ENCODE measurements at regions not wholly inside any gene's neighbourhood (a gene's known extent, or its start where the extent isn't known, plus 50 kb on each side); places are given as distances from the start of the nearest gene placed in this dataset.

DNA sequence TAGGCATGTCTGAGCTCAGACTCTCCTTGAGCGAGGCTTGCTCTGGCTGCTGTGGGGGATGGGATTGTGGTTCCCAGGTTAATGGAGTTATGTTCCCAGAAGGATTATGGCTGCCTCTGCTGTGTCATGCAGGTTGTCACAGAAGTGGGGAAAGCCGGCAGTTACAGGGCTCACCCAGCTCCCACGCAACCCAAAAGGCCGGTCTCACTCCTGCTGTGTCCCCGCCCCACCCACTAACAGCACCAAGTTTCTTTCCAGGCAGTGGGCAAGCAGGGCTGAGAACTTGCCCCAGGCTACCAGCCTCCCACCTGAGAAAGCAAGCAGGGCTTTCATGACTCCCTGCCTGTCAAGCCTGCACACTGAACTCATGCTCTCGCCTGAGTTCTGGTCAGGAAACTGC, 750.5 kb downstream of the FRK start:
- Histone ChIP-seq H2AFZ (ENCODE audit: low read length, unreplicated experiment) (no peak overlapping the region), H3K4me3 (ENCODE audit: low read depth, low read length) (no peak overlapping the region), H3K27ac (ENCODE audit: low read depth, low read length) (no peak overlapping the region), H3K4me1 (ENCODE audit: control insufficient read depth, insufficient read depth, low read length, unreplicated experiment) (no peaks in the 10 kb centered on the region), H3K79me2 (ENCODE audit: control insufficient read depth, insufficient read depth, low read length, unreplicated experiment) (no peaks in the 10 kb centered on the region), H3K36me3 (ENCODE audit: insufficient read depth, low read length) (no peaks in the 10 kb centered on the region), H3K27me3 (ENCODE audit: insufficient read depth, low read length) (no peaks in the 10 kb centered on the region)

DNA sequence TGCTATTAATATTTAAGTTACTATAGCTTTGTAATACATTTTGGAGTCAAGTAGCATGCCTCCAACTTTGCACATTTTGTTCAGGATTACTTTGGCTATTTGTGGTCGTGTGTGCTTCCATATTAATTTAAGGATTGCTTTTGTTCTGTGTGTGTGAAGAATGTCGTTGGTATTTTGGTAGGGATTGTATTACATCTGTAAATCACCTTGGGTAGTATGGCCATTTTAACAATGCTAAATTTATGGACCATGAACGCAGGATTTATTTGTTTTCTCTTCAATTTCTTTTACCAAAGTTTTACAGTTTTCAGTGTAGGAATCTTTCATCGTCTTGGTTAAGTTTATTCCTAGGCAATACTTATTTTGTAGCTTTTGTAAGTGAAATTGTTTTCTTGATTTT, 758.0 kb downstream of the FRK start:
- Histone ChIP-seq H2AFZ (ENCODE audit: low read length, unreplicated experiment) (no peak overlapping the region), H3K4me3 (ENCODE audit: low read depth, low read length) (no peak overlapping the region)

DNA sequence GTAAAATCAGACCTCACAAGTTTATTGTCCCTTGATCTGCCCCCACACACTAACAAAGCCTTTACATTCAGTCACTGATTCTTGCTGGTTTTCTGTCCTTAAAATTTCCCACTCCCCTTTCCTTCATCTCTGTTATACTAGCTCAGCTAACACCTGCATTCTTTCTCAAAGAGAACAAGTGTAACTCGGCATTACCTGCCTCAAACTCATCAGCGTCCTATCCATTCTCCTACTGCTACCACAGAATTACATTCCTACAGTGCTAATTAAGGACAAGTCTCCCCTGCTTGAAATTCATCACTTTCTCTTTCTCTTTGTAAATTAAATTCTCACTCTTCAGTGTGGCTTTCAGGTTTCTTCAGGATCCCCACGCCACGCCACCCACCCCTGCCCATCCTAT, 773.2 kb downstream of the FRK start:
- H3K4me1 ChIP-seq (ENCODE audit: control insufficient read depth, insufficient read depth, low read length, unreplicated experiment) = no peaks in the 10 kb centered on the region
- no peaks in the 10 kb centered on the region for H3K79me2 ChIP-seq (ENCODE audit: control insufficient read depth, insufficient read depth, low read length, unreplicated experiment)
- H3K27ac ChIP-seq (ENCODE audit: low read depth, low read length) = no peak overlapping the region
- no peaks in the 10 kb centered on the region for H3K27me3 ChIP-seq (ENCODE audit: insufficient read depth, low read length)
- H3K36me3 ChIP-seq (ENCODE audit: insufficient read depth, low read length) = no peaks in the 10 kb centered on the region
- no peak overlapping the region for H2AFZ ChIP-seq (ENCODE audit: low read length, unreplicated experiment)
- no peak overlapping the region for H3K4me3 ChIP-seq (ENCODE audit: low read depth, low read length)

More for the DNA sequence above, 758.0 kb downstream of the FRK start:
- Histone ChIP-seq H3K27ac (ENCODE audit: low read depth, low read length) (no peak overlapping the region), H3K79me2 (ENCODE audit: control insufficient read depth, insufficient read depth, low read length, unreplicated experiment) (no peaks in the 10 kb centered on the region), H3K36me3 (ENCODE audit: insufficient read depth, low read length) (no peaks in the 10 kb centered on the region), H3K4me1 (ENCODE audit: control insufficient read depth, insufficient read depth, low read length, unreplicated experiment) (no peaks in the 10 kb centered on the region), H3K27me3 (ENCODE audit: insufficient read depth, low read length) (no peaks in the 10 kb centered on the region)

DNA sequence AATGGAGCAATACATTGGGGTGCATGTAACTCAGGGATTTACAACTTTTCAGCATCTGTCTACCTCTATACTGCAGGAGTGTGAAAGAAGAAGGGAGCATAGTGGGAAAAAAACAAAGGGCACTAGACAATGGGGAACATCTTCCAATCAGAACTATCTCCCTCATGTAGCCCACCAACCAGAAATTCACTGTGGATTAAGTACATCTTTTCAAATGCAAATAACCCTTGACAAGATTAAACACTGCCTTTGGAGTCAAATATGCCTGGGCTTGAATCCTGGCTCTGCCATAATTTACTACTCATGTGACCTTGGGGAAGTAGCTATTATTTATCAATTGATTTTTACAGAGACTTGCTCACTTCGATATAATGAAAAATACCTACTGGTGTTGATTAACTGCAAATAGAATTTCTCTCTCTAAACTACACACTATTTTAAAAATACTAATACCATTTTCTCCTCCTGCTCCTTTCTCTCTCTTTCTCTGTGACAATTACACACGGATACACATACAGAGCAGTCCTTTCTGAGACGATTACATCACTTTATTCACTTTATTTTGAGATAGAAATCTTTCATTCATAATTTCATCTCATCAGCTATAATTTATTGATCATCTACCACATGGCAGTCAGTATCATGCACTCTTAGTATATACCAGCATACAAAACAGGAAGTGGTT, 783.7 kb downstream of the FRK start:
- no peaks in the 10 kb centered on the region for H3K4me1 ChIP-seq (ENCODE audit: control insufficient read depth, insufficient read depth, low read length, unreplicated experiment)
- no peak overlapping the region for H3K27ac ChIP-seq (ENCODE audit: low read depth, low read length)
- H3K27me3 ChIP-seq (ENCODE audit: insufficient read depth, low read length) = no peaks in the 10 kb centered on the region
- no peak overlapping the region for H2AFZ ChIP-seq (ENCODE audit: low read length, unreplicated experiment)
- no peak overlapping the region for H3K4me3 ChIP-seq (ENCODE audit: low read depth, low read length)
- no peaks in the 10 kb centered on the region for H3K79me2 ChIP-seq (ENCODE audit: control insufficient read depth, insufficient read depth, low read length, unreplicated experiment)
- no peaks in the 10 kb centered on the region for H3K36me3 ChIP-seq (ENCODE audit: insufficient read depth, low read length)

DNA sequence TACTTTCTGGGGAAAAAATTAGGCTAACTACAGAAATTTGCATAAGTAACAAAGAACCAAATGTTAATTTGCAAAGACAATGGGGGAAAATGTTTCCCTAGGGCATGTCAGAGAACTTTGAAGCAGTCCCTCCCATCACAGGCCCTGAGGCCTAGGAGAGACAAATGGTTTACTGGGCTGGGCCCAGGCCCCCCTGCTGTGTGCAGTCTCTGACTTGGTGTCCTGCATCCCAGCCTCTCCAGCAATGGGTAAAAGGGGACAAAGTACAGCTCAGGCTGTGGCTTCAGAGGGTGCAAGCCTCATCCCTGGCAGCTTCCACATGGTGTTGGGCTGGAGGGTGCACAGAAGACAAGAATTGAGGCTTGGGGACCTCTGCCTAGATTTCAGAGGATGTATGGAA, 788.4 kb downstream of the FRK start:
- H3K4me1 ChIP-seq (ENCODE audit: control insufficient read depth, insufficient read depth, low read length, unreplicated experiment) = no peaks in the 10 kb centered on the region

DNA sequence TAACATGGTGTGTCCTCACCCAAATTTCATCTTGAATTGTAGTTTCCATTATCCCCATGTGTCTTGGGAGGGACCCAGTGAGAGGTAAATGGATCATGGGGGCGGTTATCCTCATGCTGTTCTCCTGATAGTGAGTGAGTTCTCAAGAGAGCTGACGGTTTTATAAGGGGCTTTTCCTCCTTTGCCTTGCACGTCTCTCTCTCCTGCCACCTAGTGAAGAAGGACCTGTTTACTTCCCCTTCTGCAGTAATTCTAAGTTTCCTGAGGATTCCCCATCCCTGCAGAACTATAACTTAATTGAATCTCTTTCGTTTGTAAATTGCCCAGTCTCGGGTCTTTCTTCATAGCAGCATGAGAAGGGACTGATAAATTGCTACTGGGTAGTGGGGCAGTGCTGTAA, 789.3 kb downstream of the FRK start:
- Histone ChIP-seq H2AFZ (ENCODE audit: low read length, unreplicated experiment) (no peak overlapping the region), H3K27ac (ENCODE audit: low read depth, low read length) (no peak overlapping the region)

More for the DNA sequence above, 788.4 kb downstream of the FRK start:
- H3K79me2 ChIP-seq (ENCODE audit: control insufficient read depth, insufficient read depth, low read length, unreplicated experiment) = no peaks in the 10 kb centered on the region
- no peaks in the 10 kb centered on the region for H3K36me3 ChIP-seq (ENCODE audit: insufficient read depth, low read length)
- no peak overlapping the region for H2AFZ ChIP-seq (ENCODE audit: low read length, unreplicated experiment)
- H3K4me3 ChIP-seq (ENCODE audit: low read depth, low read length) = no peak overlapping the region
- H3K27ac ChIP-seq (ENCODE audit: low read depth, low read length) = no peak overlapping the region
- no peaks in the 10 kb centered on the region for H3K27me3 ChIP-seq (ENCODE audit: insufficient read depth, low read length)

DNA sequence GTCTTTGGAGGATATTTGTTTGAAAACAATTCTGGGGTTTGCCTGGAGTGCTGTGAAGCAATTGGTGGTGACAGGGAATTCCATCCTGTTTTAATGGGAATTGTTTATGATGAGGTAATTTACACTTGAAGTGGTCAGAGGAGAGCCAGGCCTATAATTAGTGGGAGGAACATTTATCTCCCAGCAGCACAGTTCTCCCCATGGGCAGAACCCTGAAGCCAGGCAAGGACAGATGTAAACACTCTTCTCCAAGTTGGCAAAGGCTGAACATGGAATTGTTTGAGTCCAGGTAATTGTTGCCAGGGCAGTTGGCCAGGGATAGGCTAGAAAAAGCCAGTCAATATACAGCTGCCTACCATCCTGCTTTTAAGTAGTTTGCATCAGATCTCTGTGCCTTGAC, 789.7 kb downstream of the FRK start:
- Histone ChIP-seq H3K79me2 (ENCODE audit: control insufficient read depth, insufficient read depth, low read length, unreplicated experiment) (no peaks in the 10 kb centered on the region), H2AFZ (ENCODE audit: low read length, unreplicated experiment) (no peak overlapping the region), H3K4me1 (ENCODE audit: control insufficient read depth, insufficient read depth, low read length, unreplicated experiment) (no peaks in the 10 kb centered on the region), H3K27me3 (ENCODE audit: insufficient read depth, low read length) (no peaks in the 10 kb centered on the region), H3K27ac (ENCODE audit: low read depth, low read length) (no peak overlapping the region), H3K4me3 (ENCODE audit: low read depth, low read length) (no peak overlapping the region), H3K36me3 (ENCODE audit: insufficient read depth, low read length) (no peaks in the 10 kb centered on the region)

More for the DNA sequence above, 789.3 kb downstream of the FRK start:
- Histone ChIP-seq H3K27me3 (ENCODE audit: insufficient read depth, low read length) (no peaks in the 10 kb centered on the region), H3K36me3 (ENCODE audit: insufficient read depth, low read length) (no peaks in the 10 kb centered on the region), H3K4me1 (ENCODE audit: control insufficient read depth, insufficient read depth, low read length, unreplicated experiment) (no peaks in the 10 kb centered on the region), H3K79me2 (ENCODE audit: control insufficient read depth, insufficient read depth, low read length, unreplicated experiment) (no peaks in the 10 kb centered on the region), H3K4me3 (ENCODE audit: low read depth, low read length) (no peak overlapping the region)

DNA sequence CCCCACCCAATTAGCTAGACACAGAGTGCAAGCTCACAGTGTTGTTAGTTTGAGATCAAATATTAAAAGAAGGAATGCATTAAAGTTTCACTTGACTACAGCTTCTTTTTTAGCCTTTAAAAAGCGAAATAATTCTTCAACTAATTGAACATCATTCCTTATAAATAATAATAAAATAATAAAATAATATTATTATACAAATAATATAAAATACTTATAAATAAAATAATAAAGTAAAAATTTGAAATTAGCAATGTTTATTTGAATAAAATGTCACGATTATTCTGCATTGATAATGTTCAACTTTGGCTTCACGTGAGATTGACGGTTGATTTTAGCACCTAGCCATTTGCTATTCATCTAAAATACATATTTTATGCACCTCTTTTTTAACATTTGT, 819.3 kb downstream of the FRK start:
- no peaks in the 10 kb centered on the region for H3K79me2 ChIP-seq (ENCODE audit: control insufficient read depth, insufficient read depth, low read length, unreplicated experiment)
- no peaks in the 10 kb centered on the region for H3K4me1 ChIP-seq (ENCODE audit: control insufficient read depth, insufficient read depth, low read length, unreplicated experiment)
- H3K27ac ChIP-seq (ENCODE audit: low read depth, low read length) = no peak overlapping the region
- H3K4me3 ChIP-seq (ENCODE audit: low read depth, low read length) = no peak overlapping the region
- H2AFZ ChIP-seq (ENCODE audit: low read length, unreplicated experiment) = no peak overlapping the region
- no peaks in the 10 kb centered on the region for H3K36me3 ChIP-seq (ENCODE audit: insufficient read depth, low read length)
- no peaks in the 10 kb centered on the region for H3K27me3 ChIP-seq (ENCODE audit: insufficient read depth, low read length)

DNA sequence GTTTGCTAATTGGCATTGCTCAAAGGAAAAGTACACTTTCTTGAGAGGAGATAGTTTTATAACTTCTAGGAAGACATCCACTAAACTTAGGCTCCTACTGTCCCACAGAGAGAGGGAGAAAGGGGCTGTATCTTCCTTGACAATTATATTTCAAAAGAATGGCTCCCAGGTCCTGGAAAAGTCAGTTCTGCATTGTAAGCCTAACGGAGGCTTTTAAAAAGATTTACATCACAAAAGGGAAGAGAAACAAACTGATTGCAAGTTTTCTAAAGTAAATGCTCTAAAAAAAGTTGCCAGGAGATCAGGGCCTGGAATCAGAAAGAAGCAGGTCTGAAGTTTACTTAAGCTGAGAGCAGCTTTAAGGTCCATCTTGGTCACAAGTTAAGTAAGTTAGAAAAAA, 839.5 kb downstream of the FRK start:
- Histone ChIP-seq H3K79me2 (ENCODE audit: control insufficient read depth, insufficient read depth, low read length, unreplicated experiment) (no peaks in the 10 kb centered on the region), H3K27ac (ENCODE audit: low read depth, low read length) (no peak overlapping the region), H3K4me1 (ENCODE audit: control insufficient read depth, insufficient read depth, low read length, unreplicated experiment) (no peaks in the 10 kb centered on the region), H2AFZ (ENCODE audit: low read length, unreplicated experiment) (no peak overlapping the region), H3K36me3 (ENCODE audit: insufficient read depth, low read length) (no peaks in the 10 kb centered on the region), H3K4me3 (ENCODE audit: low read depth, low read length) (no peak overlapping the region), H3K27me3 (ENCODE audit: insufficient read depth, low read length) (no peaks in the 10 kb centered on the region)

DNA sequence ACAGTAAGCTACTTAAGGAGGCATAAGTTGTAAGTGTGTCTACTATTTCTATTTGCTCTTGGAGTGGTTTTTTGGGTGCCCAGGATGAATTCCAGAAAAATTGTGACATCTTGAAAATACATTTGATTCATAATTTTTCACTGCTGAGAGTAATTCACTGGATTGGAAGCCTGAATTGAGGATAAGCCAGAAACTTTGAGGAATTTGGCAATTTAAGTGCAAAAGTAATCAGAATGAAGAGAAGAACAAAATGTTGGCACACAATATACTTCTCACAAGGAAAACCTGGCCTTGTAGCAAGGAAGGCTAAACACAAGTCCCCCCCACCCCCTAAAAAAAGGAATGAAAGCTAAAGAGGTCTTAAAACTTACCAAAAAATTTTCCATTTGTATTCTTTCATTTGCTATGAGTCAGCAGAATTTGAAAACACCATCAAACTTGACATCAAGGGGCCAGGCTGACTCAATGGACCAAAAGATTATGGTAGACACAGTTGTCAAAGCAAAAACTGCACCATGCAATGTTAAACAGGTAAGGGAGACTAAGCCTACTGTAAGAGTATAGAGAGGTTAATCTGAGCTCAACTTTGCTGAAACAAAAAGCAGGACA, 840.0 kb downstream of the FRK start:
- Histone ChIP-seq H3K4me1 (ENCODE audit: control insufficient read depth, insufficient read depth, low read length, unreplicated experiment) (no peaks in the 10 kb centered on the region), H3K27me3 (ENCODE audit: insufficient read depth, low read length) (no peaks in the 10 kb centered on the region), H2AFZ (ENCODE audit: low read length, unreplicated experiment) (no peak overlapping the region), H3K4me3 (ENCODE audit: low read depth, low read length) (no peak overlapping the region), H3K36me3 (ENCODE audit: insufficient read depth, low read length) (no peaks in the 10 kb centered on the region), H3K79me2 (ENCODE audit: control insufficient read depth, insufficient read depth, low read length, unreplicated experiment) (no peaks in the 10 kb centered on the region), H3K27ac (ENCODE audit: low read depth, low read length) (no peak overlapping the region)

DNA sequence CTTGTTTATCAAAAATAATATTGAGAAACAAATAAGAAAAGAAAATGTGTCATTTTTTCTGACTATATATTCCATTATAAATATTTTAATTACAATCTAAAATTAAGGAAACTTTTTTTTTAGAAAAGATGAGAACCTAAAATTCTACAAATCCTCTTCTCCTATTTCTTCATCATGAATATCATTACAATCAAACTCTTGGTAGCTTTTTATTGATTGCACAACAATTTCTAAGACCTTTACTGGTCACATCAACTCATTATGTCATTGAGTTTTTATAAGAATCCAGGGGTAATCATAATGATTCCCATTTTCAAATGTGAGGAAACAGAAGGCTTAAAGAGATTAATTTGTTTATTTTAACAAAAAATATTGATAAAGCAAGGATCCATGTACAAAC, 841.0 kb downstream of the FRK start:
- Histone ChIP-seq H3K27ac (ENCODE audit: low read depth, low read length) (no peak overlapping the region), H3K4me1 (ENCODE audit: control insufficient read depth, insufficient read depth, low read length, unreplicated experiment) (no peaks in the 10 kb centered on the region), H3K27me3 (ENCODE audit: insufficient read depth, low read length) (no peaks in the 10 kb centered on the region), H3K4me3 (ENCODE audit: low read depth, low read length) (no peak overlapping the region), H3K79me2 (ENCODE audit: control insufficient read depth, insufficient read depth, low read length, unreplicated experiment) (no peaks in the 10 kb centered on the region), H3K36me3 (ENCODE audit: insufficient read depth, low read length) (no peaks in the 10 kb centered on the region), H2AFZ (ENCODE audit: low read length, unreplicated experiment) (no peak overlapping the region)

Data from ACC112 (cell line).